Right lobe of liver (tissue), 6 donors: ENCODE measurements at regions not wholly inside any gene's neighbourhood (a gene's known extent, or its start where the extent isn't known, plus 50 kb on each side); places are given as distances from the start of the nearest gene placed in this dataset.
"Not testable (repeated sequence)": the region's sequence is repeated elsewhere in the genome, so short reads cannot be mapped to it uniquely, and the experiment has no call there.

Experiments used
- ATAC-seq, 4 donors: fragments of 200-7000 bp; cut with Tn5 transposase; one replicate each; pipeline ENCODE4 v1.9.1; 2020; ENCODE audit warnings: mild to moderate bottlenecking in 4 of 4, moderate library complexity in 4 of 4
- DNase-seq, 3 donors: peaks; one replicate each; pipeline ENCODE4 v3.0.0-alpha.2; 2020
- H3K27ac ChIP-seq, 3 donors: fragments of 200-600 bp; one replicate each; pipeline ENCODE4 v1.8.0; 2022
- H3K27me3 ChIP-seq, 2 donors: fragments of 200-600 bp; one replicate each; pipeline ENCODE4 v1.8.0; 2022
- H3K36me3 ChIP-seq, 4 donors: fragments of 200-600 bp; sonication (generic) in 1 of 4; one replicate each; pipeline versions ENCODE4 v1.5.1 to v1.8.0; 2017 to 2022; ENCODE audit warnings: control low read depth in 1 of 4
- H3K4me1 ChIP-seq, 4 donors: fragments of 200-600 bp; sonication (generic) in 1 of 4; one replicate each; pipeline versions ENCODE4 v1.5.1 to v1.8.0; 2017 to 2022; ENCODE audit warnings: control low read depth in 1 of 4
- H3K4me3 ChIP-seq, 3 donors: fragments of 200-600 bp; one replicate each; pipeline ENCODE4 v1.8.0; 2022
- H3K9me3 ChIP-seq, 4 donors: fragments of 200-600 bp; sonication (generic) in 1 of 4; one replicate each; pipeline versions ENCODE4 v1.5.1 to v1.8.0; 2017 to 2022; ENCODE audit warnings: control low read depth in 1 of 4
- POLR2A ChIP-seq: fragments of 450-650 bp; IDR thresholded peaks from one replicate; pipeline ENCODE4 v1.6.1; 2017; ENCODE audit warnings: antibody characterized with exemption, mild to moderate bottlenecking
- WGBS: methylation state at CpG from one replicate; pipeline ENCODE4 v1.1.6; 2018; ENCODE audit warnings: low coverage, low lambda C conversion rate; ENCODE audit not compliant: insufficient coverage; ENCODE audit errors: missing lambda C conversion rate; 5-methylcytosine and 5-hydroxymethylcytosine counted together
- intact Hi-C, 2 donors: fragments of 100-400 bp; cut with DNase I; formaldehyde crosslinking; loops; one replicate each; pipeline versions ENCODE4 v1.11.2 to v1.14.1; 2022
- TF ChIP-seq, protein P1 (sequence below), 4 donors: fragments of 200-600 bp in 3 of 4; fragments of 450-650 bp in 1 of 4; IDR thresholded peaks; one replicate each; pipeline versions ENCODE4 v1.5.1 to v1.8.0; 2016 to 2022; ENCODE audit warnings: antibody characterized with exemption in 4 of 4, mild to moderate bottlenecking in 2 of 4
- donor health status: DM: no; HTN: yes; CAD: no.
- donor health status: DM: no; HTN: no; CAD: no.
- donor health status: DM: no; HTN: no; CAD: no.
- donor health status: DM: no; HTN: yes; CAD: no.
- donor health status: DM: no; HTN: yes; CAD: no.

DNA sequence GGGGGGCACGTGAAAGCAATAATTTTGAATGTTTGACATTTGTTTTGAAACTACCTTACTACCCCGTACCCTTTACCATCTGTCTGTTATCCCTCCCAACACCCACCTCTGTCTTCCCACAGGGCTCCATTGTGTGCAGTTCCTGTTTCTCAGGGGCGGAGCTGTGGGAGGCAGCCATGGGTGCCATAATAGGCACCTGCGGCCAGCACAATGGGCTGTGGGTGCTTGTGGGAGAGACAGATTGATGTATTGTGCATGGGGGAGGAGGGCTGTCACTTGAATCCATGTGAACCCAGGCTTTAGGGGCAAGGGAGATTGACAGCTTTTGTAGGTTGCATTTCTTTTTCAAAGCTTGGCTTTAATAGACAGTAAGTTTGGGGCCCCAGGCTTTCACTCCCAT, 122.6 kb upstream of the CXorf66 start:
- no peak for TF ChIP-seq POLR2A
- TF ChIP-seq, protein P1, sequence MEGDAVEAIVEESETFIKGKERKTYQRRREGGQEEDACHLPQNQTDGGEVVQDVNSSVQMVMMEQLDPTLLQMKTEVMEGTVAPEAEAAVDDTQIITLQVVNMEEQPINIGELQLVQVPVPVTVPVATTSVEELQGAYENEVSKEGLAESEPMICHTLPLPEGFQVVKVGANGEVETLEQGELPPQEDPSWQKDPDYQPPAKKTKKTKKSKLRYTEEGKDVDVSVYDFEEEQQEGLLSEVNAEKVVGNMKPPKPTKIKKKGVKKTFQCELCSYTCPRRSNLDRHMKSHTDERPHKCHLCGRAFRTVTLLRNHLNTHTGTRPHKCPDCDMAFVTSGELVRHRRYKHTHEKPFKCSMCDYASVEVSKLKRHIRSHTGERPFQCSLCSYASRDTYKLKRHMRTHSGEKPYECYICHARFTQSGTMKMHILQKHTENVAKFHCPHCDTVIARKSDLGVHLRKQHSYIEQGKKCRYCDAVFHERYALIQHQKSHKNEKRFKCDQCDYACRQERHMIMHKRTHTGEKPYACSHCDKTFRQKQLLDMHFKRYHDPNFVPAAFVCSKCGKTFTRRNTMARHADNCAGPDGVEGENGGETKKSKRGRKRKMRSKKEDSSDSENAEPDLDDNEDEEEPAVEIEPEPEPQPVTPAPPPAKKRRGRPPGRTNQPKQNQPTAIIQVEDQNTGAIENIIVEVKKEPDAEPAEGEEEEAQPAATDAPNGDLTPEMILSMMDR (IDR thresholded peaks at IDR 0.05), result no peak
- DNase-seq (no peak), ATAC-seq (no peak)
- no peaks in the 10 kb centered on the region for H3K4me1 ChIP-seq
- H3K4me3 ChIP-seq, result no peak overlapping the region
- no peaks in the 10 kb centered on the region for H3K9me3 ChIP-seq
- H3K27me3 ChIP-seq, result peaks cover 0 to 24% of the 10 kb centered on the region in 2 donors
- H3K27ac ChIP-seq, result no peak overlapping the region
- H3K36me3 ChIP-seq, result no peaks in the 10 kb centered on the region
- 39% methylated on average over 4 of the region's 4 CpGs for WGBS
- intact Hi-C loops, result no loop called here

DNA sequence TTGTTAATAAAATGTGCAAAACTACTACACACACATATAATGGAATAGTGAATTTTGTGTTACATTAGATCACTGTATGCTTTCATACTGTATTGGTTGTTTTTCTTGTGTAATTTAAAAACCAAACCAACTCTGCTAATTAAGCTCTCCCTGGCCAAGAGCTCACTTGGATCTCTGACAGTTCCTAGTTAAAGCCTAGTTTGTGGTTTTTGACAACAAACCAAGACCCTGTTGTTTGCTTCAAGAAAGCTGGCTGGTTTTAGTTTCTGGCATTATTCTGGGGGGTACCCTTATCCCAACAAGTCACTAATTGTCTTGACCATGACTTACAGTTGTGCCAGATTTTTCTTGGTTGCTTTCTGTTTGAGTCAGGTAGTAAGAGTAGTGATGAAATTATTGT, 121.4 kb upstream of the CXorf66 start:
- TF ChIP-seq POLR2A, result no peak
- TF ChIP-seq, protein P1 (IDR thresholded peaks at IDR 0.05), result no peak
- ATAC-seq, result no peak

DNA sequence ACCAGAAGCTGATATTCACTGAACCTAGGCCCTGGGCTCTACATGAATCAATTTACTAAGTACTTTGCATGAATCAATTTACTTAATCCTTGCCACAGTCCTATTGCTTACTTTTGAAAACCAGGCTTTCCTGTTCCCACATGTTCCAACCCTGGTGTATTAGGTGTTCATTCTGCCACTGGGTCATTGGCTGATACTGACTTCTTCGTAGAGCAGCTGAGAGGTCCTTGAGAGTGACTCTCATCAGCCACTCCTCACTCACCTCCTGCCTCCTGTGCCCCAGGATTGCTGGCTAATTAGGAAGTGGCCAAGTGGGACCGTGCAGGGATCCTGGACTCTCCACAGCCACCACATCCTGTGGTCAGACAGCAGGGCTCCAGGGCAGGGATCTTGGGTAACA, 109.5 kb upstream of the CXorf66 start:
- DNase-seq, H3K4me1 ChIP-seq, ATAC-seq, H3K27ac ChIP-seq, H3K9me3 ChIP-seq, H3K27me3 ChIP-seq, H3K36me3 ChIP-seq, H3K4me3 ChIP-seq: not testable (repeated sequence)
- intact Hi-C loops, result loop anchor here in 1 of 2 donors (5.0 kb wide), 1 partner anchor 62 kb away; no protein-coding TSS in a partner anchor
- no CpG with 5 or more reads among the region's 2 CpGs for WGBS

More for the DNA sequence above, 121.4 kb upstream of the CXorf66 start:
- DNase-seq, result no peak
- Histone ChIP-seq H3K9me3 (no peaks in the 10 kb centered on the region), H3K27ac (no peak overlapping the region), H3K36me3 (no peaks in the 10 kb centered on the region), H3K4me1 (no peaks in the 10 kb centered on the region), H3K4me3 (no peak overlapping the region), H3K27me3 (peaks cover 0 to 17% of the 10 kb centered on the region in 2 donors)
- intact Hi-C loops, result no loop called here

DNA sequence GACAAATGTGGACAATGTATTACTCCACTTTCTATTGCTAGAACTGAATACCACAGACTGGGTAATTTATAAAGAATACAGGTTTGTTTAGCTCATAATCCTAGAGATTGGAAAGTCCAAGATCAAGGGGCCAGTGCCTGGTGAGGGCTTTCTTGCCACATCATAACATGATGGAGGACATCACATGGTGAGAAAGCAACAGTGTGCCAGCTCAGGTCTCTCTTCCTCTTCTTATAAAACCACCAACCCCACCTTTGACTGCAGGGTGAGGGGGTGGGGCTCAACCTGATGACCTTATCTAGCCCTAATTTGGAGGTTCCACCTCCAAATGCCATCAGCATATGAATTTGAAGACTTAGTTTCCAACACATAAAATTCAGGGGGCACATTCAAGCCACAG, 105.7 kb upstream of the CXorf66 start:
- no peaks in the 10 kb centered on the region for H3K9me3 ChIP-seq
- no peak for ATAC-seq

DNA sequence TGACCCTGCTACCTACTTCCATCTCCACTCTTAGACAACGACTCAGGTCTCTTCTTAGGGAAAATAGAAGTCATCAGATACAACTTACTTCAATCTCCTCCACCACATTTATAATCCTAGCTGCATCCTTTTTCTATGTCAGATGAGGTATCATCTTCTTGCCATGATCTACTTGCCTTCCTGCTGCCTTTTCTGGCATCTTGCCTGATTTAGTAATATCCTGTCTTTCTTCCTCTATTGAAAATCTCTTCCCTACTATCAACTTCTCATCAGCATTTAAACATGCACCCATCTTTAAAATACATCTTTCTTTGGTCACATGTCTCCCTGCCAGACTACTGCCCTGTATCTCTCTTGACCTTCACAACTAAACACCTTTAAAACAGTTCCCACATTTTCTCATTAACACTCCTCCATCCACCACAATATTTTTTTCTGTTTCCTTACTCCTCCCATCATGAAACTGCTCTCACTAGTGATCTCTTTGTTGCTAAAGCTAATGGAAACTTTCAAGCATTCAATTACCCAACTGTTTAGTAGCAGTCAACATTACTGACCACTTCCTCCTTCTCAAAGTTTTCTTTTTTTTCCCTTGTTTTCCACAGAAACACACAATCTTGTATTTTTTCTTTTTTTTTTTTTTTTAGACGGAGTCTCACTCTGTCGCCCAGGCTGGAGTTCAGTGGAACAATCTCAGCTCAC, 100.8 kb upstream of the CXorf66 start:
- ATAC-seq (no peak), DNase-seq (no peak)
- Histone ChIP-seq H3K4me1 (no peaks in the 10 kb centered on the region), H3K27ac (no peak overlapping the region), H3K36me3 (no peaks in the 10 kb centered on the region), H3K9me3 (no peaks in the 10 kb centered on the region), H3K27me3 (no peaks in the 10 kb centered on the region), H3K4me3 (no peak overlapping the region)
- TF ChIP-seq, protein P1 (IDR thresholded peaks at IDR 0.05), result no peak
- TF ChIP-seq POLR2A, result no peak
- intact Hi-C loops, result loop anchor here in 1 of 2 donors (10.0 kb wide), 1 partner anchor 59 kb away; no protein-coding TSS in a partner anchor
- 46% methylated on average over 3 of the region's 3 CpGs for WGBS

More for the DNA sequence above, 105.7 kb upstream of the CXorf66 start:
- TF ChIP-seq POLR2A, result no peak
- TF ChIP-seq, protein P1 (IDR thresholded peaks at IDR 0.05), result no peak
- no peak overlapping the region for H3K4me3 ChIP-seq
- H3K36me3 ChIP-seq, result no peaks in the 10 kb centered on the region
- no peak overlapping the region for H3K27ac ChIP-seq
- H3K4me1 ChIP-seq, result no peaks in the 10 kb centered on the region
- no peaks in the 10 kb centered on the region for H3K27me3 ChIP-seq
- no peak for DNase-seq
- intact Hi-C loops, result no loop called here
